Thymus (tissue), 11 donors: ENCODE measurements at regions not wholly inside any gene's neighbourhood (a gene's known extent, or its start where the extent isn't known, plus 50 kb on each side); places are given as distances from the start of the nearest gene placed in this dataset.
"Not testable (repeated sequence)": the region's sequence is repeated elsewhere in the genome, so short reads cannot be mapped to it uniquely, and the experiment has no call there.

Experiments used
- DNase-seq, 9 donors: peaks; one replicate each; pipeline ENCODE4 v3.0.0-alpha.2; 2013; ENCODE audit warnings: low spot score in 9 of 9, low read depth in 6 of 9, missing footprints in 1 of 9
- H3K27ac ChIP-seq, 2 donors: one replicate each; pipeline ENCODE4 v1.5.1; 2013; ENCODE audit warnings: control low read depth in 1 of 2, low read depth in 1 of 2, low read length in 1 of 2, mild to moderate bottlenecking in 1 of 2, moderate library complexity in 1 of 2
- H3K27me3 ChIP-seq, 2 donors: one replicate each; pipeline ENCODE4 v1.5.1; 2013; ENCODE audit warnings: low read length in 1 of 2; ENCODE audit not compliant: control insufficient read depth in 2 of 2, insufficient read depth in 1 of 2
- H3K36me3 ChIP-seq, 2 donors: one replicate each; pipeline ENCODE4 v1.5.1; 2013; ENCODE audit warnings: low read length in 1 of 2, mild to moderate bottlenecking in 1 of 2, moderate library complexity in 1 of 2; ENCODE audit not compliant: control insufficient read depth in 2 of 2, insufficient read depth in 2 of 2
- H3K4me1 ChIP-seq, 2 donors: one replicate each; pipeline ENCODE4 v1.5.1; 2013; ENCODE audit warnings: low read length in 2 of 2; ENCODE audit not compliant: control insufficient read depth in 2 of 2, insufficient read depth in 2 of 2
- H3K4me3 ChIP-seq, 2 donors: one replicate each; pipeline ENCODE4 v1.5.1; 2013; ENCODE audit warnings: low read length in 2 of 2, control low read depth in 1 of 2, mild to moderate bottlenecking in 1 of 2
- H3K9me3 ChIP-seq, 2 donors: one replicate each; pipeline ENCODE4 v1.5.1; 2013; ENCODE audit warnings: low read length in 1 of 2, mild to moderate bottlenecking in 1 of 2; ENCODE audit not compliant: control insufficient read depth in 2 of 2, insufficient read depth in 1 of 2
- WGBS: extraction: QIAGEN DNeasy Blood & Tissue Kit; methylation state at CpG from one replicate; pipeline ENCODE4 v1.1.7; 2013; 5-methylcytosine and 5-hydroxymethylcytosine counted together
- donor health status: healthy.

GRCh38 chr15:95043933-95044313, 812.6 kb downstream of the MCTP2 start:
- Histone ChIP-seq H3K36me3 (no peaks in the 10 kb centered on the region), H3K9me3 (no peaks in the 10 kb centered on the region), H3K27ac (no peak overlapping the region), H3K27me3 (no peaks in the 10 kb centered on the region), H3K4me3 (no peak overlapping the region), H3K4me1 (no peaks in the 10 kb centered on the region)
- no peak for DNase-seq
- 54% methylated on average over 1 of the region's 1 CpG for WGBS

GRCh38 chr15:95044745-95045417, 813.5 kb downstream of the MCTP2 start:
- H3K4me1 ChIP-seq: no peaks in the 10 kb centered on the region
- no peak for DNase-seq
- H3K27ac ChIP-seq: no peak overlapping the region
- H3K36me3 ChIP-seq: no peaks in the 10 kb centered on the region
- no peaks in the 10 kb centered on the region for H3K27me3 ChIP-seq
- 75% methylated on average over 8 of the region's 8 CpGs for WGBS
- no peak overlapping the region for H3K4me3 ChIP-seq
- no peaks in the 10 kb centered on the region for H3K9me3 ChIP-seq

GRCh38 chr15:95051861-95052260, 820.5 kb downstream of the MCTP2 start:
- Histone ChIP-seq H3K27ac (no peak overlapping the region), H3K36me3 (no peaks in the 10 kb centered on the region), H3K4me3 (no peak overlapping the region), H3K27me3 (no peaks in the 10 kb centered on the region), H3K9me3 (no peaks in the 10 kb centered on the region), H3K4me1 (no peaks in the 10 kb centered on the region)
- no peak for DNase-seq
- 89% methylated on average over 2 of the region's 2 CpGs for WGBS

- peaks cover 0 to 13% of the 10 kb centered on the region in 2 donors for H3K9me3 ChIP-seq
- no peaks in the 10 kb centered on the region for H3K36me3 ChIP-seq
- H3K4me1 ChIP-seq: no peaks in the 10 kb centered on the region
- no peaks in the 10 kb centered on the region for H3K27me3 ChIP-seq
- H3K4me3 ChIP-seq: no peak overlapping the region
- no peak for DNase-seq
- 95% methylated on average over 4 of the region's 4 CpGs for WGBS
- no peak overlapping the region for H3K27ac ChIP-seq
Measured at GRCh38 chr15:95059346-95059905, 828.1 kb downstream of the MCTP2 start.

GRCh38 chr15:95068701-95069521, 837.5 kb downstream of the MCTP2 start:
- H3K4me3 ChIP-seq: no peak overlapping the region
- H3K36me3 ChIP-seq: no peaks in the 10 kb centered on the region
- H3K27ac ChIP-seq: no peak overlapping the region
- H3K9me3 ChIP-seq: no peaks in the 10 kb centered on the region
- DNase-seq: peak in 1 of 9 donors; percentile 7
- no peaks in the 10 kb centered on the region for H3K4me1 ChIP-seq
- WGBS: 92% methylated on average over 11 of the region's 11 CpGs
- H3K27me3 ChIP-seq: no peaks in the 10 kb centered on the region

GRCh38 chr15:95075792-95076677, 844.7 kb downstream of the MCTP2 start:
- Histone ChIP-seq H3K4me3 (no peak overlapping the region), H3K27me3 (no peaks in the 10 kb centered on the region), H3K9me3 (no peaks in the 10 kb centered on the region), H3K27ac (no peak overlapping the region), H3K4me1 (no peaks in the 10 kb centered on the region), H3K36me3 (no peaks in the 10 kb centered on the region)
- 89% methylated on average over 13 of the region's 13 CpGs for WGBS
- DNase-seq: no peak

- no peak for DNase-seq
Measured at GRCh38 chr15:95076678-95076990, 845.3 kb downstream of the MCTP2 start.

GRCh38 chr15:95078003-95078402, 846.6 kb downstream of the MCTP2 start:
- no peaks in the 10 kb centered on the region for H3K27me3 ChIP-seq
- 97% methylated on average over 2 of the region's 2 CpGs for WGBS
- no peaks in the 10 kb centered on the region for H3K9me3 ChIP-seq
- H3K36me3 ChIP-seq: no peaks in the 10 kb centered on the region
- H3K4me3 ChIP-seq: no peak overlapping the region
- no peak overlapping the region for H3K27ac ChIP-seq
- H3K4me1 ChIP-seq: no peaks in the 10 kb centered on the region
- no peak for DNase-seq

More at GRCh38 chr15:95076678-95076990, 845.3 kb downstream of the MCTP2 start:
- no peaks in the 10 kb centered on the region for H3K9me3 ChIP-seq
- no peak overlapping the region for H3K4me3 ChIP-seq
- no peaks in the 10 kb centered on the region for H3K4me1 ChIP-seq
- H3K27ac ChIP-seq: no peak overlapping the region
- no peaks in the 10 kb centered on the region for H3K36me3 ChIP-seq
- no peaks in the 10 kb centered on the region for H3K27me3 ChIP-seq

GRCh38 chr15:95080228-95080627, 848.9 kb downstream of the MCTP2 start:
- H3K9me3 ChIP-seq, H3K4me1 ChIP-seq, H3K27me3 ChIP-seq, H3K4me3 ChIP-seq, H3K36me3 ChIP-seq, DNase-seq, H3K27ac ChIP-seq: not testable (repeated sequence)
- WGBS: 84% methylated on average over 1 of the region's 1 CpG
